HG03521 (cell line): ENCODE measurements at regions not wholly inside any gene's neighbourhood (a gene's known extent, or its start where the extent isn't known, plus 50 kb on each side); places are given as distances from the start of the nearest gene placed in this dataset.
"Not testable (repeated sequence)": the region's sequence is repeated elsewhere in the genome, so short reads cannot be mapped to it uniquely, and the experiment has no call there.

Experiments used
- ATAC-seq: cut with Tn5 transposase; IDR thresholded peaks from one replicate; pipeline ENCODE4 v1.9.1; 2021; ENCODE audit warnings: mild to moderate bottlenecking, moderate library complexity; ENCODE audit not compliant: unreplicated experiment

- ATAC-seq, result no peak
Measured at GRCh38 chr2:9707611-9708160, 76.9 kb upstream of the YWHAQ start.

- no peak for ATAC-seq
Measured at GRCh38 chr2:9708683-9709538, 78.1 kb upstream of the YWHAQ start.

GRCh38 chr2:9709539-9710285 lies 78.9 kb upstream of the YWHAQ start:
- no peak for ATAC-seq

GRCh38 chr2:9710311-9710710 lies 79.5 kb upstream of the YWHAQ start:
- no peak for ATAC-seq

- peak; percentile 41 for ATAC-seq
Measured at GRCh38 chr2:9712263-9712662, 81.5 kb upstream of the YWHAQ start.

- no peak for ATAC-seq
Measured at GRCh38 chr2:9714630-9715214, 83.9 kb upstream of the YWHAQ start.

- no peak for ATAC-seq
Measured at GRCh38 chr2:9715238-9715637, 84.4 kb upstream of the YWHAQ start.

GRCh38 chr2:9717886-9718451 lies 87.2 kb upstream of the YWHAQ start:
- ATAC-seq, result no peak

GRCh38 chr2:9720352-9721093 lies 89.7 kb upstream of the YWHAQ start:
- no peak for ATAC-seq

- no peak for ATAC-seq
Measured at GRCh38 chr2:9721344-9721743, 90.5 kb upstream of the YWHAQ start.

- ATAC-seq, result no peak
Measured at GRCh38 chr2:9722451-9722850, 91.7 kb upstream of the YWHAQ start.

GRCh38 chr2:9724565-9724964 lies 93.8 kb upstream of the YWHAQ start:
- no peak for ATAC-seq

- ATAC-seq, result no peak
Measured at GRCh38 chr2:9725106-9725505, 94.3 kb upstream of the YWHAQ start.

GRCh38 chr2:9726016-9726415 lies 95.2 kb upstream of the YWHAQ start:
- not testable (repeated sequence) for ATAC-seq

- not testable (repeated sequence) for ATAC-seq
Measured at GRCh38 chr2:9730523-9730922, 99.7 kb upstream of the YWHAQ start.

- no peak for ATAC-seq
Measured at GRCh38 chr2:9732824-9733223, 102.0 kb upstream of the YWHAQ start.

- ATAC-seq, result no peak
Measured at GRCh38 chr2:9734308-9734707, 103.5 kb upstream of the YWHAQ start.

GRCh38 chr2:9735335-9735734 lies 104.5 kb upstream of the YWHAQ start:
- no peak for ATAC-seq

- no peak for ATAC-seq
Measured at GRCh38 chr2:9736021-9736420, 105.2 kb upstream of the YWHAQ start.

- no peak for ATAC-seq
Measured at GRCh38 chr2:9737053-9737875, 106.0 kb upstream of the TAF1B start.
